Cardiac fibroblast (primary cell): ENCODE measurements at regions not wholly inside any gene's neighbourhood (a gene's known extent, or its start where the extent isn't known, plus 50 kb on each side); places are given as distances from the start of the nearest gene placed in this dataset.

Experiments
- DNase-seq, 2 donors: peaks; one replicate each; pipeline versions ENCODE4 v3.0.0 to v3.0.0-alpha.2; 2010; ENCODE audit warnings: low read depth in 2 of 2
- H3K4me3 ChIP-seq, 2 donors: replicated peaks in 1 of 2; 1 replicate in 1 of 2; 2 replicates in 1 of 2; pipeline ENCODE4 v1.5.1; 2011; ENCODE audit warnings: low read depth in 2 of 2, low read length in 2 of 2, mild to moderate bottlenecking in 2 of 2, moderate library complexity in 1 of 2
- TF ChIP-seq, protein P1 (sequence below): IDR thresholded peaks from one replicate; pipeline ENCODE4 v1.5.1; 2011; ENCODE audit warnings: low read depth, mild to moderate bottlenecking, low read length, inconsistent platforms

DNA sequence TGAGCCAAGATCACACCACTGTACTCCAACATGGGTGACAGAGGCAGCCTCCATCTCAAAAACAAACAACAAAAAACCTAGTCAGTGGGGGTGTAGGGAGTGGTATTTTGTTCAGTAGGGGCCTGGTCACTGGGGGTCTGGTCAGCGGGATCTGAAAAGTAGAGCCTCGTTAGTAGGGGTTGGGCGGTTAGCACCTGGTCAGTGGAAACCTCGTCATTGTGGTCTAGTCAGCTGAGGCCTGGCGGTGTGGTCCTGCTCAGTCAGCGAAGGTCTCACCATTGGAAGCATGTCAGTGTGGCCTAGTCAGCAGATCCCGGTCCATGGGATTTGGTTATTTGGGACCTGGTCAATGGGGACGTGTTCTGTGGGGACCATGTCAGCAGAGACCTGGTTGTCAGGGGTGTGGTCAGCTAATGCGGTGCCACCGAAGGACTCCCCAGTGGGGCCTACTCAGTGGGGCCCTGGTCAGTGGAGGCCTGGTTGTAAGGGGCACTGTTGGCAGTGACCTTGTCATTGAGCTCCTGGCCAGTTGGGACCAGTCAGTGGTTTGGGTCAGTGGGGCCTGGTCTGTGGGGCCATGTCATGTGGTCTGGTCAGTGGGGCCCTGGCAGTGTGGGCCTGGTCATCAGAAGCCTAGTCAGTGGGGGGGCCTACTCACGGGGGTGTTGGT is 63.0 kb upstream of the TPM4 start:
- DNase-seq, result no peak
- TF ChIP-seq, protein P1, sequence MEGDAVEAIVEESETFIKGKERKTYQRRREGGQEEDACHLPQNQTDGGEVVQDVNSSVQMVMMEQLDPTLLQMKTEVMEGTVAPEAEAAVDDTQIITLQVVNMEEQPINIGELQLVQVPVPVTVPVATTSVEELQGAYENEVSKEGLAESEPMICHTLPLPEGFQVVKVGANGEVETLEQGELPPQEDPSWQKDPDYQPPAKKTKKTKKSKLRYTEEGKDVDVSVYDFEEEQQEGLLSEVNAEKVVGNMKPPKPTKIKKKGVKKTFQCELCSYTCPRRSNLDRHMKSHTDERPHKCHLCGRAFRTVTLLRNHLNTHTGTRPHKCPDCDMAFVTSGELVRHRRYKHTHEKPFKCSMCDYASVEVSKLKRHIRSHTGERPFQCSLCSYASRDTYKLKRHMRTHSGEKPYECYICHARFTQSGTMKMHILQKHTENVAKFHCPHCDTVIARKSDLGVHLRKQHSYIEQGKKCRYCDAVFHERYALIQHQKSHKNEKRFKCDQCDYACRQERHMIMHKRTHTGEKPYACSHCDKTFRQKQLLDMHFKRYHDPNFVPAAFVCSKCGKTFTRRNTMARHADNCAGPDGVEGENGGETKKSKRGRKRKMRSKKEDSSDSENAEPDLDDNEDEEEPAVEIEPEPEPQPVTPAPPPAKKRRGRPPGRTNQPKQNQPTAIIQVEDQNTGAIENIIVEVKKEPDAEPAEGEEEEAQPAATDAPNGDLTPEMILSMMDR, result no peak
- H3K4me3 ChIP-seq, result no peak overlapping the region

DNA sequence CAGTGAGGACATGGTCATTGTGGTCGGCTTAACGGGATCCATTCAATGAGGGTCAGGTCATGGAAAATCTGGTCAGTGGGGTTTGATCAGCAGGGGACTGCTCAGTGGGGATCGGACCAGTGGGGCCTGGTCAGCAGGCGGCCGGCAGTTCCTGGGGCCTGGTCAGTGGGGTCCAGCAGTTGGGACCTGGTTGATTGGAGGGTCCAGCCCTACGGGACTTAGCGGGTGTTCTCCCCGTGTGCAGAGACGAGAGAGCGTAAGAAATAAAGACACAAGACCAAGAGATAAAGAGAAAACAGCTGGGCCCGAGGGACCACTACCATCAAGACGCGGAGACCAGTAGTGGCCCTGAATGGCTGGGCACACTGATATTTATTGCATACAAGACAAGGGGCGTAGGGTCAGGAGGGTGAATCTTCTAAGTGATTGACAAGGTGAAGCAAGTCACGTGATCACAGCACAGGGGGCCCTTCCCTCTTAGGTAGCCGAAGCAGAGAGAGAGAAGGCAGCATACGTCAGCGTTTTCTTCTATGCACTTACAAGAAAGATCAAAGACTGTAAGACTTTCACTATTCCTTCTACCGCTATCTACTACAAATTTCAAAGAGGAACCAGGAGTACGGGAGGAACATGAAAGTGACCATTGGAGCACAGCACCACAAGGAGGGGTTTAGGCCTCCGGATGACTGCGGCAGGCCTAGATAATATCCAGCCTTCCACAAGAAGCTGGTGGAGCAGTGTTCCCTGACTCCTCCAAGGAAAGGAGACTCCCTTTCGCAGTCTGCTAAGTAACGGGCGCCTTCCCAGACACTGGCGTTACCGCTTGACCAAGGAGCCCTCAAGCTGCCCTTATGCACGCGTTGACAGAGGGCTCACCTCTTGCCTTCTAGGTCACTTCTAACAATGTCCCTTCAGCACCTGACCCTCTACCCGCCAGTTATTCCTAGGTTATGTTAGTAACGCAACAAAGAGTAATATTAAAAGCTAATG is 62.1 kb upstream of the TPM4 start:
- no peak for DNase-seq
- TF ChIP-seq, protein P1, result no peak
- H3K4me3 ChIP-seq, result no peak overlapping the region

DNA sequence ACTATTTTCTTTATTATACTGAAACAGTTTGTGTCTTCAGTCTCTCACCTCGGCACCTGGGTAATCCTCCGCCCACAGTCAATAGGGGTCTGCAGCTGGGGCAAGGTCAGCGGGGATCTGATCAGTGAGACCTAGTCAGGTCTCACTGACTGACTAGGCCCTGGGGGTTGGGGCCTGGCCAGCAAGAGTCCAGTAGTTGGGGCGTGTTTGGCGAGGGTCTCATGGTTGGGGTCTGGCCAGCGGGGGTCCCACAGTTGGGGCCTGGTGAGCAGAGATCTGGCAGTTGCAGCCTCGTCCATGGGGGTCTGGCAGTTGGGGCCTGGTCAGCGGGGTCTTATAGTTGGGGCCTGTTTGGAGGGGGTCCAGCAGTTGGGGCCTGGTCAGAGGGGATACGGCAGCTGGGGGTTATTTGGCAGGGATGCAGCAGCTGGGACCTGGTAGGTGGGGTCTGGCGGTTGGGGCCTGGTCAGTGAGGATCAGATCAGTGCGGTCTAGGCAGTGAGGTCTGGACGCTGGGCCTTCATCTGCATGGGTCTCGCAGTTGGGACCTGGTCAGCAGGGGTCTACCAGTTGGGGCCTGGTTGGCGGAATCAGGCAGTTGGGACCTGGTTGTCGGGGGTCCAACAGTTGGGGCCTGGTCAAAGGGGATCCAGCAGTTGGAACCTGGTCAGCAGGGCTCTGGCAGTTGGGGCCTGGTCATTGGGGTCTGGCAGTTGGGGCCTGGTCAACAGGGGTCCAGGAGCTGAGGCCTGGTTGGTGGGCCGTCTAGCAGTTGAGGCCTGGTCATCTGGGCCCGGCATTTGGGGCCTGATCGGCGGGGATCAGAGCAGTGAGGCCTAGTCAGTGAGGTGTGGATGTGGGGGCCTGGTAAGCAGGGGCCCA is 61.1 kb upstream of the TPM4 start:
- H3K4me3 ChIP-seq, result no peak overlapping the region
- TF ChIP-seq, protein P1, result no peak
- DNase-seq, result no peak

DNA sequence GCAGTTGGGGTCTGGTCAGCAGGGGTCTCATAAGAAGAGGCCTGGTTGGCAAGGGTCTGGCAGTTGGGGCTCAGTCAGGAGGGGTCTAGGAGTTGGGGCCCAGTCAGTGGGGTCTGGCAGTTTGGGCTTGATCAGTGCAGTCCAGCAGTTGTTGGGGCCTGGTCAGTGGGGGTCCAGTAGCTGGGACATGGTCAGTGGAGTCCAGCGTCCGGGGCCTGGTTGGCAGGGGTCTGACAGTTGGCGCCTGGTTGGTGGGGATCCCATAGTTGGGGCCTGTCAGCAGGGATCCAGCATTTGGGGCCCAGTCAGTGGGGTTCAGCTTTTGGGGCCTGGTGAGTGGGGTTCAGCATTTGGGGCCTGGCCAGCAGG is 60.5 kb upstream of the TPM4 start:
- no peak for DNase-seq
- TF ChIP-seq, protein P1, result no peak
- H3K4me3 ChIP-seq, result no peak overlapping the region

DNA sequence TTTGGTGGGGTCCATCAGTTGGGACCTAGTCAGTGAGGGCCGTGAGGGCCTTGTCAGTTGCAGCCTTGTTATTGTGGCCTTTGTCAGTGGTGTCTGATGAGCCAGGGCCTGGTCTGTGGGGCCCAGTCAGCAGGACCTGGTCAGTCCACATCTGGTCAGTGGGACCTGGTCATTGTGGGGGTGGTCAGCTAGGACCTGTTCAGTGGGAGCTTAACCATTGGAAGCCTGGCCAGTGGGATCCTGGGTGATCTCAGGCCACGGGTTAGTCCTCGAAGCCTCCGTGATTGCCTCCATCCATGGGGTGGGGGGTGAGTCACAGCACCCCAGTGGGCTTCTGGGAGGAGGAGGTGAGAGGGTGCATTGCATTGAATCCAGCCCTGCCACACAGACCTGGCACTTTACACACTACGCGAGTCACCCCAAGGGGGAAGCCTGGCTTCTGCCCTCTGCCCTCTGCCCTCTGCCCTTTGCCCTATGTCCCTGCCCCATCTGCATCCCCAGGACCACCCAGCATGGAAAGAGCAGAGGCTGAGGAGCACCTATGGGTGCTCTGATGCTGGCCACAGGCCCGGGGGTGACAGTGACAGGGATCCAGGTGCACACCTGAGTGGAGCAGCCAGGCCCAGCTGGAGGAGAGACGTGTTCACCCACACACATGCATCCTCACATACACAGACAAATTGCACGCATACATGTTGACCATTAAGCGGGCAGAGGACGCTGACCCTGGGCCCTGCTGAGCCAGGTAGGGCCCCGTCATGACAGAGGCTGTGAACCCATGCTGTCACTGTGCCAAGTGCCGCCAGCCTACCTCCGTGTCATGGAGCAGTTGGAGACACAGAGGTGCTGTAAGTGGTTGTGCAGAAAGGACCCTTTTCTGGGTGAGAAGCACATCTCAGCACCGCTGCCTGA is 59.8 kb upstream of the TPM4 start:
- H3K4me3 ChIP-seq, result no peak overlapping the region
- DNase-seq, result no peak

More for the DNA sequence above, 59.8 kb upstream of the TPM4 start:
- TF ChIP-seq, protein P1, result no peak
